ENCODE measurements at regions not wholly inside any gene's neighbourhood (a gene's known extent, or its start where the extent isn't known, plus 50 kb on each side); places are given as distances from the start of the nearest gene placed in this dataset.

DNA sequence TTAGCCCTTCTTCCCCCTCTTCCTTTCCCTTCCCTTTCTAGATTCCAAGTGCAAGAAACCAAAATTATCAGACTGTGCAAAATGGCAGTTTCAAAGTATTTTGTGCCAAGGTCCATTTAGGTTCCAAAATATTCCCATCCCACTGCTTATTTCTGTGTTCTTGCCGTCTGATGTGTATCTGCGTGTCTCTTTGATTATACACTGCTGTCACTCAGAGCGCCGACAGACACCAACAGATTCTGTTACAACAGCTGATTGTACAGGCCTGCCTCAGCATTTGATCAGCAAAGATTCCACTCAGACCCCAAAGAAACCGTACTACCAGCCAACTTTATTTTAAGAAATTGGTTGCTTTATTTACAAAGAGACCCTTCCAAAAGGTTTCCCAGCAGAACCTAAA, 225.6 kb upstream of the SATB1 start:
- TF ChIP-seq, protein P1, sequence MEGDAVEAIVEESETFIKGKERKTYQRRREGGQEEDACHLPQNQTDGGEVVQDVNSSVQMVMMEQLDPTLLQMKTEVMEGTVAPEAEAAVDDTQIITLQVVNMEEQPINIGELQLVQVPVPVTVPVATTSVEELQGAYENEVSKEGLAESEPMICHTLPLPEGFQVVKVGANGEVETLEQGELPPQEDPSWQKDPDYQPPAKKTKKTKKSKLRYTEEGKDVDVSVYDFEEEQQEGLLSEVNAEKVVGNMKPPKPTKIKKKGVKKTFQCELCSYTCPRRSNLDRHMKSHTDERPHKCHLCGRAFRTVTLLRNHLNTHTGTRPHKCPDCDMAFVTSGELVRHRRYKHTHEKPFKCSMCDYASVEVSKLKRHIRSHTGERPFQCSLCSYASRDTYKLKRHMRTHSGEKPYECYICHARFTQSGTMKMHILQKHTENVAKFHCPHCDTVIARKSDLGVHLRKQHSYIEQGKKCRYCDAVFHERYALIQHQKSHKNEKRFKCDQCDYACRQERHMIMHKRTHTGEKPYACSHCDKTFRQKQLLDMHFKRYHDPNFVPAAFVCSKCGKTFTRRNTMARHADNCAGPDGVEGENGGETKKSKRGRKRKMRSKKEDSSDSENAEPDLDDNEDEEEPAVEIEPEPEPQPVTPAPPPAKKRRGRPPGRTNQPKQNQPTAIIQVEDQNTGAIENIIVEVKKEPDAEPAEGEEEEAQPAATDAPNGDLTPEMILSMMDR (conservative IDR thresholded peaks at IDR 0.05 in 1 of 2, IDR thresholded peaks at IDR 0.05 in 1 of 2; ENCODE audit: extremely low read depth in 1 of 2, insufficient read depth in 1 of 2, low read depth in 1 of 2, low read length in 2 of 2) = no peak
- TF ChIP-seq EZH2 (IDR thresholded peaks at IDR 0.05; ENCODE audit: borderline replicate concordance, low read length) = no peak
